ENCODE measurements at regions not wholly inside any gene's neighbourhood (a gene's known extent, or its start where the extent isn't known, plus 50 kb on each side); places are given as distances from the start of the nearest gene placed in this dataset.
A peak's percentile ranks its signal among the peaks of the same experiment; 100 is the strongest.
"Not testable (repeated sequence)": the region's sequence is repeated elsewhere in the genome, so short reads cannot be mapped to it uniquely, and the experiment has no call there.

GRCh38 chr9:115855458-115856133 is 298.0 kb upstream of the PAPPA start:
- Mint-ChIP-seq H3K27ac (no peak overlapping the region), H3K9me3 (peaks cover 0 to 4% (median 0%) of the 10 kb centered on the region in 7 donors), H3K4me1 (no peaks in the 10 kb centered on the region), H3K27me3 (peaks cover 0 to 7% (median 0%) of the 10 kb centered on the region in 3 donors), H3K4me3 (no peak overlapping the region), H3K36me3 (no peaks in the 10 kb centered on the region)
- no peak for ATAC-seq (ENCODE audit: low read depth in 2 of 2)
- DNase-seq = no peak

GRCh38 chr9:115858421-115858820 is 295.2 kb upstream of the PAPPA start:
- not testable (repeated sequence) for ATAC-seq (ENCODE audit: low read depth in 2 of 2); H3K27ac Mint-ChIP-seq; DNase-seq; H3K27me3 Mint-ChIP-seq; H3K4me1 Mint-ChIP-seq; H3K4me3 Mint-ChIP-seq; H3K36me3 Mint-ChIP-seq; H3K9me3 Mint-ChIP-seq

GRCh38 chr9:115862021-115862420 is 291.6 kb upstream of the PAPPA start:
- no peak overlapping the region for H3K4me3 Mint-ChIP-seq
- no peak overlapping the region for H3K27ac Mint-ChIP-seq
- H3K4me1 Mint-ChIP-seq = no peaks in the 10 kb centered on the region
- H3K9me3 Mint-ChIP-seq = peaks cover 0 to 5% (median 1%) of the 10 kb centered on the region in 7 donors
- peaks cover 0 to 7% (median 0%) of the 10 kb centered on the region in 3 donors for H3K27me3 Mint-ChIP-seq
- ATAC-seq (ENCODE audit: low read depth in 2 of 2) = no peak
- H3K36me3 Mint-ChIP-seq = no peaks in the 10 kb centered on the region
- no peak for DNase-seq

- no peak for ATAC-seq (ENCODE audit: low read depth in 2 of 2)
- Mint-ChIP-seq H3K36me3 (no peaks in the 10 kb centered on the region), H3K27ac (no peak overlapping the region), H3K4me1 (no peaks in the 10 kb centered on the region), H3K9me3 (peaks cover 0 to 5% (median 2%) of the 10 kb centered on the region in 7 donors), H3K27me3 (peaks cover 0 to 7% (median 0%) of the 10 kb centered on the region in 3 donors), H3K4me3 (no peak overlapping the region)
- no peak for DNase-seq
Measured at GRCh38 chr9:115864581-115864980, 289.0 kb upstream of the PAPPA start.

GRCh38 chr9:115867326-115867725 is 286.3 kb upstream of the PAPPA start:
- no peaks in the 10 kb centered on the region for H3K4me1 Mint-ChIP-seq
- H3K27me3 Mint-ChIP-seq = no peaks in the 10 kb centered on the region
- no peak overlapping the region for H3K27ac Mint-ChIP-seq
- H3K4me3 Mint-ChIP-seq = no peak overlapping the region
- H3K36me3 Mint-ChIP-seq = no peaks in the 10 kb centered on the region
- ATAC-seq (ENCODE audit: low read depth in 2 of 2) (no peak), DNase-seq (no peak)
- peaks cover 0 to 5% (median 3%) of the 10 kb centered on the region in 7 donors for H3K9me3 Mint-ChIP-seq

GRCh38 chr9:115877852-115878438 is 275.6 kb upstream of the PAPPA start:
- no peak for DNase-seq
- Mint-ChIP-seq H3K9me3 (peaks cover 2 to 16% (median 5%) of the 10 kb centered on the region in 7 donors), H3K4me3 (no peak overlapping the region), H3K36me3 (no peaks in the 10 kb centered on the region), H3K27ac (peak overlapping the region in 1 of 6 donors; percentile 28), H3K27me3 (no peaks in the 10 kb centered on the region), H3K4me1 (no peaks in the 10 kb centered on the region)
- no peak for ATAC-seq (ENCODE audit: low read depth in 2 of 2)

- DNase-seq = no peak
Measured at GRCh38 chr9:115879451-115879850, 274.1 kb upstream of the PAPPA start.

GRCh38 chr9:115880221-115880885 is 273.2 kb upstream of the PAPPA start:
- no peaks in the 10 kb centered on the region for H3K27me3 Mint-ChIP-seq
- no peak overlapping the region for H3K4me3 Mint-ChIP-seq
- no peaks in the 10 kb centered on the region for H3K4me1 Mint-ChIP-seq
- H3K36me3 Mint-ChIP-seq = no peaks in the 10 kb centered on the region
- peaks cover 2 to 14% (median 5%) of the 10 kb centered on the region in 7 donors for H3K9me3 Mint-ChIP-seq
- H3K27ac Mint-ChIP-seq = peak overlapping the region in 1 of 6 donors; percentile 27
- ATAC-seq (ENCODE audit: low read depth in 2 of 2) (no peak), DNase-seq (no peak)

More at GRCh38 chr9:115879451-115879850, 274.1 kb upstream of the PAPPA start:
- Mint-ChIP-seq H3K27ac (no peak overlapping the region), H3K36me3 (no peaks in the 10 kb centered on the region), H3K27me3 (no peaks in the 10 kb centered on the region), H3K9me3 (peaks cover 2 to 16% (median 5%) of the 10 kb centered on the region in 7 donors), H3K4me1 (no peaks in the 10 kb centered on the region), H3K4me3 (no peak overlapping the region)
- no peak for ATAC-seq (ENCODE audit: low read depth in 2 of 2)

- Mint-ChIP-seq H3K4me3 (peak overlapping the region in 1 of 8 donors; percentile 29), H3K9me3 (peaks cover 0 to 5% (median 0%) of the 10 kb centered on the region in 7 donors), H3K4me1 (no peaks in the 10 kb centered on the region), H3K36me3 (no peaks in the 10 kb centered on the region), H3K27me3 (no peaks in the 10 kb centered on the region), H3K27ac (no peak overlapping the region)
- no peak for ATAC-seq (ENCODE audit: low read depth in 2 of 2)
- no peak for DNase-seq
Measured at GRCh38 chr9:115882911-115883310, 270.7 kb upstream of the PAPPA start.

GRCh38 chr9:115883467-115884329 is 269.9 kb upstream of the PAPPA start:
- Mint-ChIP-seq H3K9me3 (peaks cover 0 to 3% (median 0%) of the 10 kb centered on the region in 7 donors), H3K27me3 (no peaks in the 10 kb centered on the region), H3K36me3 (no peaks in the 10 kb centered on the region), H3K27ac (peak overlapping the region in 1 of 6 donors; percentile 25), H3K4me1 (no peaks in the 10 kb centered on the region), H3K4me3 (no peak overlapping the region)
- no peak for ATAC-seq (ENCODE audit: low read depth in 2 of 2)
- DNase-seq = no peak

GRCh38 chr9:115884846-115885245 is 268.7 kb upstream of the PAPPA start:
- Mint-ChIP-seq H3K9me3 (peaks cover 0 to 3% (median 0%) of the 10 kb centered on the region in 7 donors), H3K27ac (no peak overlapping the region), H3K4me1 (no peaks in the 10 kb centered on the region), H3K36me3 (no peaks in the 10 kb centered on the region), H3K4me3 (no peak overlapping the region), H3K27me3 (peaks cover 0 to 4% (median 0%) of the 10 kb centered on the region in 3 donors)
- ATAC-seq (ENCODE audit: low read depth in 2 of 2) (no peak), DNase-seq (no peak)

- H3K4me1 Mint-ChIP-seq = no peaks in the 10 kb centered on the region
- ATAC-seq (ENCODE audit: low read depth in 2 of 2) (no peak), DNase-seq (no peak)
- H3K36me3 Mint-ChIP-seq = no peaks in the 10 kb centered on the region
- H3K27ac Mint-ChIP-seq = no peak overlapping the region
- H3K27me3 Mint-ChIP-seq = peaks cover 0 to 4% (median 0%) of the 10 kb centered on the region in 3 donors
- no peak overlapping the region for H3K4me3 Mint-ChIP-seq
- H3K9me3 Mint-ChIP-seq = peaks cover 0 to 3% (median 0%) of the 10 kb centered on the region in 7 donors
Measured at GRCh38 chr9:115888131-115888530, 265.5 kb upstream of the PAPPA start.

GRCh38 chr9:115891929-115892328 is 261.7 kb upstream of the PAPPA start:
- no peaks in the 10 kb centered on the region for H3K36me3 Mint-ChIP-seq
- no peaks in the 10 kb centered on the region for H3K4me1 Mint-ChIP-seq
- ATAC-seq (ENCODE audit: low read depth in 2 of 2) (no peak), DNase-seq (no peak)
- H3K27ac Mint-ChIP-seq = no peak overlapping the region
- no peak overlapping the region for H3K4me3 Mint-ChIP-seq
- peaks cover 0 to 9% (median 1%) of the 10 kb centered on the region in 7 donors for H3K9me3 Mint-ChIP-seq
- peaks cover 0 to 4% (median 0%) of the 10 kb centered on the region in 3 donors for H3K27me3 Mint-ChIP-seq

All from naive B cell (primary cell).